Endothelial cell of umbilical vein (primary cell): ENCODE measurements at regions not wholly inside any gene's neighbourhood (a gene's known extent, or its start where the extent isn't known, plus 50 kb on each side); places are given as distances from the start of the nearest gene placed in this dataset.

ENCODE experiments used
- BruUV-seq: library from RNA; stranded (reverse); fragments of 400-500 nt; replicated peaks from 2 replicates; lab custom pipeline; 2021; lab: Mats Ljungman, UMichigan
- CTCF ChIA-PET: fragments of 300-600, 350-600 bp; sonication (Branson Sonifier 250); formaldehyde crosslinking; loops from one replicate; lab custom pipeline; 2021; ENCODE audit warnings: antibody characterized with exemption, inconsistent platforms; lab: Charles Lee
- POLR2A ChIA-PET: fragments of 300-600, 350-600 bp; sonication (Branson Sonifier 250); formaldehyde crosslinking; loops from one replicate; lab custom pipeline; 2021; ENCODE audit warnings: antibody characterized with exemption, inconsistent platforms; lab: Charles Lee
- DNase-seq: peaks from one replicate; pipeline ENCODE4 v3.0.0-alpha.2; 2011; ENCODE audit warnings: low read depth, low spot score
- FAIRE-seq: peaks from 2 replicates; lab custom pipeline; 2011; peaks lifted over from hg19 to GRCh38; lab: Jason Lieb, UNC
- H2AFZ ChIP-seq: 2 replicates; pipeline ENCODE4 v1.6.0; 2012; ENCODE audit warnings: low read depth, low read length, control low read depth, inconsistent platforms
- H3K27ac ChIP-seq: 2 replicates; pipeline ENCODE4 v1.5.1; 2011; ENCODE audit warnings: low read depth, mild to moderate bottlenecking, control low read depth, low read length, moderate library complexity; ENCODE audit not compliant: insufficient read depth
- H3K27me3 ChIP-seq, 2 experiments: 2 replicates each; pipeline versions ENCODE4 v1.6.0 to v1.6.1; 2011; ENCODE audit warnings: low read length in 2 of 2, mixed read lengths in 1 of 2; ENCODE audit not compliant: control insufficient read depth in 2 of 2, insufficient read depth in 2 of 2
- H3K36me3 ChIP-seq, 2 experiments: 2 replicates in 1 of 2; 3 replicates in 1 of 2; pipeline ENCODE4 v1.5.1; 2011; ENCODE audit warnings: low read length in 2 of 2, mild to moderate bottlenecking in 1 of 2, moderate library complexity in 1 of 2; ENCODE audit not compliant: control insufficient read depth in 2 of 2, insufficient read depth in 2 of 2; ENCODE audit errors: extremely low read depth in 1 of 2
- H3K4me1 ChIP-seq: 3 replicates; pipeline ENCODE4 v1.5.1; 2011; ENCODE audit warnings: mild to moderate bottlenecking, low read length; ENCODE audit not compliant: control insufficient read depth, insufficient read depth; ENCODE audit errors: extremely low read depth
- H3K4me2 ChIP-seq: 2 replicates; pipeline ENCODE4 v1.6.1; 2011; ENCODE audit warnings: low read length, control low read depth, mixed read lengths; ENCODE audit not compliant: insufficient read depth
- H3K4me3 ChIP-seq, 3 experiments: fragments of 200-600 bp in 1 of 3; sonication (generic), shearing (Covaris generic) in 1 of 3; replicated peaks in 1 of 3; 2 replicates each; pipeline ENCODE4 v1.5.1; 2011 to 2016; ENCODE audit warnings: control low read depth in 3 of 3, low read length in 3 of 3, mild to moderate bottlenecking in 2 of 3, inconsistent platforms in 1 of 3, low read depth in 1 of 3, moderate library complexity in 1 of 3; ENCODE audit not compliant: insufficient read depth in 1 of 3
- H3K79me2 ChIP-seq: 2 replicates; pipeline ENCODE4 v1.6.0; 2012; ENCODE audit warnings: low read length, inconsistent platforms; ENCODE audit not compliant: control insufficient read depth, insufficient read depth
- H3K9ac ChIP-seq: replicated peaks from 2 replicates; pipeline ENCODE3; 2011; ENCODE audit warnings: low read length, control low read depth; ENCODE audit not compliant: insufficient read depth; ENCODE audit errors: extremely low read depth
- H3K9me1 ChIP-seq: replicated peaks from 3 replicates; pipeline ENCODE4 v1.6.0; 2011; ENCODE audit warnings: mild to moderate bottlenecking, low read length; ENCODE audit not compliant: control insufficient read depth, insufficient read depth; ENCODE audit errors: extremely low read depth
- H3K9me3 ChIP-seq: replicated peaks from 2 replicates; pipeline ENCODE4 v1.5.1; 2012; ENCODE audit warnings: low read length, inconsistent platforms; ENCODE audit not compliant: control insufficient read depth, insufficient read depth
- H4K20me1 ChIP-seq: replicated peaks from 2 replicates; pipeline ENCODE3; 2011; ENCODE audit warnings: mild to moderate bottlenecking, low read length; ENCODE audit not compliant: control insufficient read depth, insufficient read depth; ENCODE audit errors: extremely low read depth
- CTCF ChIP-seq, 2 donors: IDR thresholded peaks; 1 replicate in 1 of 2; 2 replicates in 1 of 2; pipeline ENCODE4 v1.5.1; 2011; ENCODE audit warnings: low read length in 2 of 2, mild to moderate bottlenecking in 2 of 2, moderate library complexity in 2 of 2, control low read depth in 1 of 2, inconsistent platforms in 1 of 2, low read depth in 1 of 2; ENCODE audit not compliant: insufficient read depth in 1 of 2; ENCODE audit errors: extremely low read depth in 1 of 2
- EZH2 ChIP-seq: IDR thresholded peaks from 2 replicates; pipeline ENCODE4 v1.6.1; 2012; ENCODE audit warnings: borderline replicate concordance, low read depth, mild to moderate bottlenecking, moderate library complexity, low read length, inconsistent platforms; ENCODE audit not compliant: severe bottlenecking
- FOS ChIP-seq: IDR thresholded peaks from 2 replicates; pipeline ENCODE4 v1.6.1; 2011; ENCODE audit warnings: mild to moderate bottlenecking, low read length, moderate library complexity, borderline replicate concordance; ENCODE audit not compliant: insufficient read depth
- GATA2 ChIP-seq: IDR thresholded peaks from 2 replicates; pipeline ENCODE4 v1.7.0; 2011; ENCODE audit warnings: low read depth, mild to moderate bottlenecking, moderate library complexity, mixed read lengths, low read length; ENCODE audit not compliant: insufficient read length, insufficient read depth
- JUN ChIP-seq: IDR thresholded peaks from 2 replicates; pipeline ENCODE4 v1.6.1; 2011; ENCODE audit warnings: borderline replicate concordance, low read depth; ENCODE audit not compliant: insufficient read length, insufficient read depth
- MAX ChIP-seq: IDR thresholded peaks from 2 replicates; pipeline ENCODE4 v1.6.1; 2011; ENCODE audit not compliant: insufficient read depth, insufficient read length
- MYC ChIP-seq: IDR thresholded peaks from one replicate; pipeline ENCODE4 v1.6.1; 2011; ENCODE audit warnings: mild to moderate bottlenecking, low read depth, low read length
- POLR2A ChIP-seq: IDR thresholded peaks from 2 replicates; pipeline ENCODE4 v1.6.1; 2012; ENCODE audit warnings: low read depth, mild to moderate bottlenecking, control low read depth, low read length
- POLR2AphosphoS5 ChIP-seq: IDR thresholded peaks from 2 replicates; pipeline ENCODE4 v1.6.1; 2012; ENCODE audit warnings: low read depth, mild to moderate bottlenecking, control low read depth, low read length, moderate library complexity; ENCODE audit not compliant: insufficient read depth
- dilution Hi-C: fragments of 300-500 bp; cut with MboI; formaldehyde crosslinking; loops from one replicate; pipeline ENCODE4 v1.15.0; 2019; ENCODE audit warnings: low sequenced_read_pairs; ENCODE audit not compliant: extremely low pct_ligation_motif_present
- intact Hi-C: fragments of 100-400 bp; cut with micrococcal nuclease; formaldehyde crosslinking; loops from one replicate; pipeline ENCODE4 v1.10.0; 2022

GRCh38 chr16:76741623-76742022, 449.4 kb upstream of the MON1B start:
- intact Hi-C loops (no loop called here), dilution Hi-C loops (no loop called here)
- FAIRE-seq (no peak), DNase-seq (no peak)
- H3K36me3 ChIP-seq = no peaks in the 10 kb centered on the region
- CTCF ChIA-PET = no interaction called here
- H3K4me1 ChIP-seq = no peaks in the 10 kb centered on the region
- no TSS peak for BruUV-seq
- no peaks in the 10 kb centered on the region for H3K27me3 ChIP-seq
- H4K20me1 ChIP-seq = no peaks in the 10 kb centered on the region
- no peak overlapping the region for H3K9ac ChIP-seq
- H3K4me2 ChIP-seq = no peak overlapping the region
- POLR2A ChIA-PET = no interaction called here
- H3K79me2 ChIP-seq = no peaks in the 10 kb centered on the region
- H3K27ac ChIP-seq = no peak overlapping the region
- H3K4me3 ChIP-seq = no peak overlapping the region
- H3K9me1 ChIP-seq = no peaks in the 10 kb centered on the region
- no peak for TF ChIP-seq MAX
- no peak for TF ChIP-seq JUN
- TF ChIP-seq MYC = no peak
- no peak for TF ChIP-seq GATA2
- TF ChIP-seq CTCF (IDR thresholded peaks at IDR 0.05; ENCODE audit: extremely low read depth in 1 of 2, insufficient read depth in 1 of 2, low read depth in 1 of 2, low read length in 2 of 2) = no peak
- no peak for TF ChIP-seq EZH2
- TF ChIP-seq FOS = no peak
- no peak for TF ChIP-seq POLR2AphosphoS5
- TF ChIP-seq POLR2A = no peak
- no peaks in the 10 kb centered on the region for H3K9me3 ChIP-seq
- no peak overlapping the region for H2AFZ ChIP-seq
